ENCODE measurements at regions not wholly inside any gene's neighbourhood (a gene's known extent, or its start where the extent isn't known, plus 50 kb on each side); places are given as distances from the start of the nearest gene placed in this dataset.

DNA sequence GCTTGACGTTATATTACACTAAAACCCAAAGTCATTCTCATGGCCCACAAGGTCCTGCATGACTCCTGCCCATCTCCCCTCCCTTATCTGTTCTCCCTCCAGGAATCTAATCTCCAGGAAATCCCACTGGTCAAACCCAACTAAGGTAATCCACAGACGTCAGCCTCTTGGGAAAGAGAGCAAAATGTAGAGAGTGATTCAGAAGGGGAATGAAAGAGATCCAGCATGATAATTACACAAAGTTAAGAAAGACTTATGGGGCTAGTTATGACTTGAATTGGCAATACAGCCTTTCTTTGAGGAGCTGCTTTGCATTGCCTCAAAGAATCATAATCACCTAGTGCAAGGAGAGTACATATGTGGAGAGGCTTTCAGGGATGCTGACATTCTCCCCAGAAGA, 137.8 kb upstream of the MYRIP start:
- no peak for TF ChIP-seq POLR2A (IDR thresholded peaks at IDR 0.05)
- TF ChIP-seq, protein P1, sequence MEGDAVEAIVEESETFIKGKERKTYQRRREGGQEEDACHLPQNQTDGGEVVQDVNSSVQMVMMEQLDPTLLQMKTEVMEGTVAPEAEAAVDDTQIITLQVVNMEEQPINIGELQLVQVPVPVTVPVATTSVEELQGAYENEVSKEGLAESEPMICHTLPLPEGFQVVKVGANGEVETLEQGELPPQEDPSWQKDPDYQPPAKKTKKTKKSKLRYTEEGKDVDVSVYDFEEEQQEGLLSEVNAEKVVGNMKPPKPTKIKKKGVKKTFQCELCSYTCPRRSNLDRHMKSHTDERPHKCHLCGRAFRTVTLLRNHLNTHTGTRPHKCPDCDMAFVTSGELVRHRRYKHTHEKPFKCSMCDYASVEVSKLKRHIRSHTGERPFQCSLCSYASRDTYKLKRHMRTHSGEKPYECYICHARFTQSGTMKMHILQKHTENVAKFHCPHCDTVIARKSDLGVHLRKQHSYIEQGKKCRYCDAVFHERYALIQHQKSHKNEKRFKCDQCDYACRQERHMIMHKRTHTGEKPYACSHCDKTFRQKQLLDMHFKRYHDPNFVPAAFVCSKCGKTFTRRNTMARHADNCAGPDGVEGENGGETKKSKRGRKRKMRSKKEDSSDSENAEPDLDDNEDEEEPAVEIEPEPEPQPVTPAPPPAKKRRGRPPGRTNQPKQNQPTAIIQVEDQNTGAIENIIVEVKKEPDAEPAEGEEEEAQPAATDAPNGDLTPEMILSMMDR (IDR thresholded peaks at IDR 0.05), result no peak

Measured in vagina (tissue), 2 donors.